ENCODE measurements at regions not wholly inside any gene's neighbourhood (a gene's known extent, or its start where the extent isn't known, plus 50 kb on each side); places are given as distances from the start of the nearest gene placed in this dataset.

DNA sequence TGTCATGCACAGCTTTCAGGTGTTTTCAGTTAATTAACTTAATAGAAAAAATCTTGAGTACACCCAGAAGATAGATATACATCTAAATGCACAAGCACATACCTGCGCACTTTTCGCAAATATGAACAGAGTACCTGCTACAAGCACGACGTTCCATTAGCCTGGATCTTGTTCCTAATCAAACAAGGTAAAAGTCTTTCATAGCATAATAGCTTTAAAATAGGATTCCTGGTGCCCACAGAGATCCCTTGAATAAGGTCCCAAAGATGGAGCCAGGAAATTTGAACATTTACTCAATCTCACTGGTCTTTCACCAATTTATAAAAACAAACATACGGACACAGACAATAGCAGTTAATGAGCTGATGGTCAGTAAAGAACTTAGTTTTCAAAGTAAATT lies 689.8 kb upstream of the CHORDC1 start:
- no peak for DNase-seq

DNA sequence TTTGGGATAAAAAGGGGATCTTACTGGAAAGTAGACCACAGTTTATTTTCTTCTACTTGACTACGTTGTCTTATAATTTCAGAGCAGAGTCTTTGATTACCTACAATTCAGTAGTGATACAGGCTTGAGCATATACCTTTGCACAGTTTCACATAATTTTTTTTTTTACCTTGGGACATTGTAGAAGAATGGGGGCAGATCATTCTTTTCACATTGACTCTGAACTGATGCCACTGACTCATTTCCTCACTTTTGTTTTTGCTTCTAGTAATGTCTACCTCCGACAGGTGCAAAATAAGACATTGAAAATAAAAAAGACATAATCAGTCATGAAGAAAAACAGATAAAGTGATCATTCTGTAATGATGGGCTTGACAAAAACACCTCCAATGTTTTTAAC lies 688.3 kb upstream of the CHORDC1 start:
- no peak for DNase-seq

DNA sequence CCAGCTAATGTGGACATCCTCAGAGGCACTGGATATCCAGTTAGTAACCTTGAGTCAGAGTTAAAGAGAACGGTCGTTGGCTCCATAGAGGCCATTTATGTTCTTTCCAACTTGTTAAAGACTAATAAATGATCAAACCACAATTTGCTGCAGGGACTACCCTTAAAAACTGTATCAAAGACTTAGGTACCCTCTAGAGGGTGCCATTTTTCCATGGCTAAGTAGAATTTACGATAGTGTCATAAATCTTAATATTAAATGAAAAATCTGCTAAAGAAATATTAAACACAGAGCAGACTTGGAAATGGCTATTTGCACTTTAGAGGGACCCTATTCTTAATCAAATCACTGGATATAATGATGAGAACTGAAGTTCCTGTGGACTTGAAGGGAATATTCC lies 685.2 kb upstream of the CHORDC1 start:
- DNase-seq = no peak

DNA sequence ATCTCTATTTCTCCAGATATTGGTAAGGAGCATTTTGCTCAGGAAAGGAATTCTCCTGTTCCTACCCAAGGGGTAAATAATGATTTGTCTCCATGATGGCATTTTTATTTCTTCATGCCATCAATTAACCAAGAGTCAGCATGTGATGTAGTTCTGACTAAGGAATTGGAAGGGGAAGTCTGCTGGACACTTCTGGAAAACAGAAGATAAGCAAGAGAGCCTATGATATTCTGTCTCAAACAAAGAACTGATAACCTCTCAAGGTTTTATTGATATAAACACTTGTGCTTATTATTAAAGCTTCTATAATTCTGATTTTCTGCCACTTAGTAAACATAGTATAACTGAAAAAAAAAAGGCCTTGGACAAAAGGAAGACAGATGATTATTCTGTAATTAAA lies 673.0 kb upstream of the CHORDC1 start:
- no peak for DNase-seq

DNA sequence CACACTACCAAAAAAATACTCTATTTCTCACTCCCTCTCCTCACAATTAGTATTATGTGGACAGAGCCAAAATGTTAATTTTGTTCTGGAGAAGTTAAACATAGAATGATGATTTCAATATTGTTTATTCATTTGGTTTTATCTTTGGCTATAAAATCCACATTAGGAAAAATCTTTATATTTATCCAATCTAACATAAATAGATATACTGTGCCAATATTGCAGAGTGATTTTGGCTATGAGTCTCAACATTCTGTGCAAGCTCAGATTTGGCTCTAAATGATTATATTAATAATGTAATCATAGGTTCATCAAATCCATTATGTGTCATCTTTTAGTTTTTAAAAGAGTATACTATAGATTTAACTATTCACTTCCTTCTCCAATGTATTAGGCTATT lies 667.5 kb upstream of the CHORDC1 start:
- no peak for DNase-seq

DNA sequence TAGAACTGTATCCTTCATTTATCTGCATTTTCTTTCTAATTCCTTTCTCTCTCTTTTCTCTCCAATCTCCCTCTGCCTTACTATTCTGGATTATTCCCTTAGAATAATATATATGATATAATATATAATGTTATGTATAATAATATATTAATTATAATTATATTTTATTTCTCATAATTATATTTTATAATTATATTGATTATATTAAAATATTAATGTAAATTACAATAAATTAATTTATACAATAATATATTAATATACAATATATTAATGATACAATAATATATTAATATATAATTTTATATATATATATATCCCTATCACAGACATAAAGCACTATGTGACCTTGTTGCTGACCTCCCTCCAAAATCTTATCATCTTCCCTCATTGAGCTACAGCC lies 661.3 kb upstream of the CHORDC1 start:
- no peak for DNase-seq

- no peak for DNase-seq
Measured at GRCh38 chr11:90874986-90875385, 652.1 kb upstream of the CHORDC1 start.

- no peak for DNase-seq
Measured at GRCh38 chr11:90874281-90874680, 651.4 kb upstream of the CHORDC1 start.

DNA sequence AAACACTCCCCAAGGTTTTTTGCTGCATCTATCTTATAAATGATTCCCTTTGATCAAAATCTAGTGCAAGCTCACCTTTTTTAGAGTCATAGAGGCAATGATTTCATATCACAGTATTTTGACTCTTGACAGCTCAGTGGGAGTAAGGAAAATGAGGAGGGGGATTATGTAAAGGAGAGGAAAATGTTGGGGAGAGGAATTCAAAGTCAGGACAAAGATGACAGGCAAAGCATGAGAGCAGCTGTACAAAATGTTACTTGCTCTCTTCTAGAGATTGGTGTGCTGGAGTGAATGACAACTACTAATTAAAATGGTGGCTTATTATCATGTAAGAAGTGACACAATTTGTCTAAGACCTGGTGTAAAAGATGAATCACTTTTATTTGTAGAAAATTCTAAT lies 644.6 kb upstream of the CHORDC1 start:
- no peak for DNase-seq

DNA sequence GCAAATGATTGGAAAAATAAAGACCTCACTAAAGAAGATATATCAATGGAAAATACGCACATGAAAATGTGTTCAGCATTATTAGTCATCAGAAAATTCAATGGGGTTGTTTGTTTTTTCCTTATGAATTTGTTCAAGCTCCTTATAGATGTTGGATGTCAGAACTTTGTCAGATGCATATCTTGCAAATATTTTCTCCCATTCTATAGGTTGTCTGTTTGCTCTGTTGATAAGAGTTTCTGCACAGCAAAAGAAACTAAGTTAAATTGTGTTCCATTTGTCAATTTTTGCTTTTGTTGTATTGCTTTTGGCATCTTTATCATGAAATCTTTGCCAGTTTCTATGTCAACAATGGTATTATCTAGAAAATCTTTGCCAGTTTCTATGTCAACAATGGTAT lies 633.9 kb upstream of the CHORDC1 start:
- no peak for DNase-seq

DNA sequence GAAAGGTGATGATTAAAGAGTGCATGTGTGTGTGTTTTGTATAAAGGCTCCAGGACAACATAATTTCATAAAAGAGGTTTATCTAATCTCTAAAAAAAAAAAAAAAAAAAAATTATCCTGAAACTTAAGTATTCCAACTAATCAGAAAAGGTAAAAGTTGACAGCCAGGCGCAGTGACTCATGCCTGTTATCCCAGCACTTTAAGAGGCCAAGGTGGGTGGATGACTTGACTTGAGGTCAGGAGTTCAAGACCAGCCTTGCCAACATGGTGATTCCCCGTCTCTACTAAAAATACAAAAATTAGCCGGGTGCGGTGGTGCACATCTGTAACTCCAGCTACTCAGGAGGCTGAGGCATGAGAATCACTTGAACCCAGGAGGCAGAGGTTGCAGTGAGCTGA lies 632.7 kb upstream of the CHORDC1 start:
- DNase-seq = no peak

- DNase-seq = no peak
Measured at GRCh38 chr11:90851196-90851595, 628.3 kb upstream of the CHORDC1 start.

GRCh38 chr11:90849312-90849711 lies 626.5 kb upstream of the CHORDC1 start:
- DNase-seq = peak; percentile 15

GRCh38 chr11:90847268-90847886 lies 624.5 kb upstream of the CHORDC1 start:
- no peak for DNase-seq

- DNase-seq = no peak
Measured at GRCh38 chr11:90846628-90847027, 623.8 kb upstream of the CHORDC1 start.

GRCh38 chr11:90845799-90846198 lies 623.0 kb upstream of the CHORDC1 start:
- no peak for DNase-seq

DNA sequence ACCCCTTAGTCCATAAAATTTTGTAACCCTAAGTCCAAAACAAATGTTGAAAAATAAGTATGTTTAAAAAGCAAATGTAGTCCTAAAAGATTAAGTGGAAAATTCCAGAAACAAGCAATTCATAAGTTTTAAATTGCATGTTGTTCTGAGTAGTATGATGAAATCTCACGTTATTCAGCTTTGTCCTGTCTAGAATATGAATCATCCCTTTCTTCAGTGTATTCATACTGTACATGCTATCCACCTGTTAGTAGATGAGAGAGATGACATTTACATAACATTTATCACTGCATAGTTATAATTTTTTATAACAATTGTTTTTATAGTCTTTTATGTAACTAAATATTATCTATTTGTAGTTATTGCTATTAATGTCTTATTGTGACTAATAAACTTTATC lies 622.3 kb upstream of the CHORDC1 start:
- no peak for DNase-seq

DNA sequence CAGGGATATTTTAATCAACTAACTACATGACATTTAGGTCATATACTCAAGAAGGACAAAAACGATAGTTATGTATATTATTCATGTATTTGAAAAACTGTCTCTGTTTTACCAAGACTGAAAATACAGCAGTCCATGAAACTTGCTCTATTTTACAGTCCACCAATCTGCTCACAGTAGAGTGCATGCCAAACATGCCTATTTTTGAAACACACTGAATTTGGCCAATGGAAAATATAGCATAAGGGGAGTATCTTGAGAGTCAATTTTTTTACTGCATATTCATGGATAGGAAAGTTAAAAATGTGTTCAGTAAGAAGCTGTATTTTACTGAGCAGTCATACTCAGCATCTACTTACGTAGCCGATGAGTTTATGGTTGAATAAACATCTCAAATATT lies 621.2 kb upstream of the CHORDC1 start:
- no peak for DNase-seq

DNA sequence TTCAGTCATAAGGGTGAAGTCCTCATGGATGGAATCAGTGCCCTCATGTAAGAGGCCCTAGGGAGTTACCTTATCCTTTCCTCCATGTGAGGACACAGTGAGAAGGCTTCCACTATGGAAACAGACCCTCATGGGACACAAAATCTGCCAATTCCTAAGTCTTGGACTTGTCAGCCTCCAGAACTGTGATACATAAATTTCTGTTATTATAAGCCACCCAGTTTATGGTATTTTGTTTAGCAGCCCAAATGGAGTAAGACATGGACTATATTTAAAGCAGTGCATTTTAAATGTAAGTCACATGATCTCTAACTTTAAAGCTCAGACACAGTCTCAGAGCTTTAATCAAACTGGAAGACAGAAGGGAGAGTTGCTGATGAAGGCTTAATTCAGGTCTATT lies 619.8 kb upstream of the CHORDC1 start:
- no peak for DNase-seq

- no peak for DNase-seq
Measured at GRCh38 chr11:90840071-90840470, 617.2 kb upstream of the CHORDC1 start.

- no peak for DNase-seq
Measured at GRCh38 chr11:90836031-90836430, 613.2 kb upstream of the CHORDC1 start.

DNA sequence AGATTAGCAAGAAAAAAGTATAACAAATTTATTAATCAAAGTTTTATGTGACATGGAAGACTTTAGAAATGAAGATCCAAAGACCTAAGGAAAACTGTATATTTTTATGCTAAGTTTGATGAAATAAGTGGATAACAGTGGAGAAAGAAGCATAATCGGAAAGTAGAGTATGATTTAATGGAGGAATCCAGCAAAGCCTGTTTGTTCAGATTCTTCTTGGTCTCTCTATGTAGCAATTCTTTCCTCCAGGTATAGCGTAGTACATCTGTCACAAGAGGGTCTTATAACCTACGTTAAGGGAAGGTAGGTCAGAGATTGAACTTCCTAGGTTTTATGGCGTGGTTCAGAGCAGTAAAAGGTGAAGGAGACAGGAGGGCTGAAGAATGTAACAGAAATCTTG lies 600.6 kb upstream of the CHORDC1 start:
- DNase-seq = no peak

DNA sequence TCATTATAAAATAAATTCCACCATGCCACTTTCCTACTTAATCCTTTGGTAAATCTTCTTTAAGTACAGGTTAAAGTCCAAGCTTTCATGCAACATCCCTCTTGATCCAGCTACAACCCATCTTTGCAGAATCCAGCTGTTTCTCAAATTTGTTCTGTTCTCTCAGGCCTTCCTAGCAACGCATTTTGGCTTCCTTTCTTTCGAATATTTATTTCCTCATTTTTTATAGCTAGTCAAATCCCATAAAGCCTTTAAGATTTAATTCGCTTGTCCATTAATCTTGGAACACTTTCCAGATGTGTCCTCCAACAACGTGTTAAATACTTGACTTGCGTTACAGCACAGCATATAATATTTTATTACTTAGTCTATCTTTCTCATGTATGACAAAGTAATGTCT lies 600.1 kb upstream of the CHORDC1 start:
- no peak for DNase-seq

DNA sequence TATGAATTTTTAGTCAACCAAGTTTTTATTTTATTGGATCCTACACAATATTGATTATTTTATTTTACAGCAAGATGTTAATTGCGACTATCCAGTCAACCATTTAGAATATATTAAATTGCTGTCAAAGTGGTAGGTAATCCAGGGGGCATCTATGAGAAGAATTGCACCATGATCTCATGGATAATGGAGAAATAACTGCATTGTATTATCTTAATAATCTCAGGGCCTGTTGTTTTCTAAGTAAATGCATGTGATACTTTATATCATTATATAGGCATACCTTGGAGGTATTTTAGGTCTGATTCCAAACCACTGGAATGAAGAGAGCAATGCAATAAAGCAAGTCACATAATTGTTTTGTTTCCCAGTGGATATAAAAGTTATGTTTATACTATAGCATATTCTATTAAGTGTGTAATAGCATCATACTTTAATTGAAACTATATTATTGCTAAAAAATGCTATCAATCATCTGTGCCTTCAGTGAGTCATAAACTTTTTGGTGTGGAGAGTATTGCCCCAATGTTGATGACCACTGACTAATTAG lies 595.4 kb upstream of the CHORDC1 start:
- DNase-seq = no peak

DNA sequence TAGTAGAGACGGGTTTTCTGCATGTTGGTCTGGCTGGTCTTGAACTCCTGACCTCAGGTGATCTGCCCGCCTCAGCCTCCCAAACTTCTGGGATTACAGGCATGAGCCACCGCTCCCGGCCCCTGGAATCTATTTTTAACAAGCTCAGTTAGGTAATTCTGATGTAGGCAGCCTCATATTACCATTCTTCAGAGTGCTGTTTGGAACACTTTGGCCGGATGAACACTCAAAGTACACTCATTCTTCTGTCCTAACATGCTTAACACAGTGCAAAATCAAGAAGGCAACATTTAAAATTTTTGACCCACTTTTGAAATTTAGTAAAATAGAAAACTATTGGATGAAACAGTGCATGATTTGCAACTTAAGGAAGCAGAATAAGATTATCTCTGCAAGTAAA lies 586.7 kb upstream of the CHORDC1 start:
- DNase-seq = no peak

- no peak for DNase-seq
Measured at GRCh38 chr11:90805172-90805571, 582.3 kb upstream of the CHORDC1 start.

Measured in MV-4-11 (cell line).